Urinary bladder (tissue), 3 donors: ENCODE measurements at regions not wholly inside any gene's neighbourhood (a gene's known extent, or its start where the extent isn't known, plus 50 kb on each side); places are given as distances from the start of the nearest gene placed in this dataset.

Experiments
- DNase-seq: peaks from one replicate; pipeline ENCODE4 v3.0.0-alpha.2; 2015; ENCODE audit errors: extremely low spot score
- H3K27ac ChIP-seq: one replicate; pipeline ENCODE4 v1.5.1; 2013; ENCODE audit warnings: low read depth, mild to moderate bottlenecking, moderate library complexity
- H3K36me3 ChIP-seq: one replicate; pipeline ENCODE4 v1.6.1; 2013; ENCODE audit warnings: mild to moderate bottlenecking, moderate library complexity; ENCODE audit not compliant: insufficient read depth
- H3K4me1 ChIP-seq: one replicate; pipeline ENCODE4 v1.6.1; 2013; ENCODE audit warnings: mild to moderate bottlenecking, moderate library complexity; ENCODE audit not compliant: insufficient read depth
- H3K4me3 ChIP-seq: one replicate; pipeline ENCODE4 v1.5.1; 2013; ENCODE audit warnings: low read depth, low read length
- WGBS: extraction: QIAGEN DNeasy Blood & Tissue Kit; methylation state at CpG from one replicate; pipeline ENCODE4 v1.1.7; 2013; 5-methylcytosine and 5-hydroxymethylcytosine counted together
- donor health status: healthy with polysubstance abuse.
- donor health status: healthy.

GRCh38 chr2:209062210-209062609 is 361.6 kb upstream of the MAP2 start:
- 91% methylated on average over 3 of the region's 3 CpGs for WGBS
- no peak overlapping the region for H3K27ac ChIP-seq

GRCh38 chr2:209070262-209070661 is 353.6 kb upstream of the MAP2 start:
- no peak overlapping the region for H3K4me3 ChIP-seq
- no peaks in the 10 kb centered on the region for H3K36me3 ChIP-seq
- H3K4me1 ChIP-seq: no peaks in the 10 kb centered on the region
- DNase-seq: no peak
- no peak overlapping the region for H3K27ac ChIP-seq
- 93% methylated on average over 1 of the region's 1 CpG for WGBS

More at GRCh38 chr2:209062210-209062609, 361.6 kb upstream of the MAP2 start:
- H3K4me1 ChIP-seq: no peaks in the 10 kb centered on the region
- H3K4me3 ChIP-seq: no peak overlapping the region
- H3K36me3 ChIP-seq: no peaks in the 10 kb centered on the region
- no peak for DNase-seq

DNA sequence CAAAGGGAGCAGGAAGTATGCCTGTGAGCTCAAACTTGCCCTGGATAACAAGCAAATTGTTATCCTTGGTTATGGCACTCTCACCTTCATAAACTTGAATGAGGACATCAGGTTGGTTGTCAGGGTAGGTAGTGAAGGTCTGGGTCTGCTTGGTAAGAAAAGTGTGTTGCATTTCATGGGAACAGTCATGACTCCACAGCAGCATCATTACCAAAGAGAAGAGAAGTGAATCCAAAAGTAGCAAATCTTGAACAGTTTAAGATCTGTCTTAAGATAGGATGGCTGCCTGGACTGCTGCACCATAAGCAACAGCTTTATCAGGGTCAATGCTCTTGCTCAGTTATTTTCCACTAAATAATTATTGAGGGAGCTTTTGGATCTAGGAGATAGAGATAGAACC is 350.7 kb upstream of the MAP2 start:
- no peak overlapping the region for H3K4me3 ChIP-seq
- no peak overlapping the region for H3K27ac ChIP-seq
- no peaks in the 10 kb centered on the region for H3K4me1 ChIP-seq
- no peaks in the 10 kb centered on the region for H3K36me3 ChIP-seq
- DNase-seq: no peak

DNA sequence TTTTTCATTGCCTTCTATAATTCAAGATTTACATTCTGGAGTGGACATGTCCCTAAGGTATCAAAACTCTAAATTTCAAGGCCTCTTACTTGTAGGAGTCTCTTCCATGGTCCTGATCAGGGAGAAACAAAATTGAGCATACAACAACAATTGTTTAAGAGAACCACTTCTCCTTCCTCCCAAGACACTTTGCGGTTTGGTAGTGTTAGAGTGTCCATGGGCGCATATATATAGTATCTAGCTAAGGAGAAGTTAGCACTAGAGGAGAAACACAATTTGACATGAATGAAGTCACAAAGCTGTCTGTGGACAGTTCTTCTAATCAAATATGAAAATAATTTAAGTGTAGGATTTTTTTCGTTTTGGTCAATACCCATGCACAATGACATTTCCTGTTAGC is 349.1 kb upstream of the MAP2 start:
- Histone ChIP-seq H3K36me3 (no peaks in the 10 kb centered on the region), H3K27ac (no peak overlapping the region), H3K4me1 (no peaks in the 10 kb centered on the region), H3K4me3 (no peak overlapping the region)
- WGBS: 90% methylated on average over 3 of the region's 3 CpGs
- no peak for DNase-seq

DNA sequence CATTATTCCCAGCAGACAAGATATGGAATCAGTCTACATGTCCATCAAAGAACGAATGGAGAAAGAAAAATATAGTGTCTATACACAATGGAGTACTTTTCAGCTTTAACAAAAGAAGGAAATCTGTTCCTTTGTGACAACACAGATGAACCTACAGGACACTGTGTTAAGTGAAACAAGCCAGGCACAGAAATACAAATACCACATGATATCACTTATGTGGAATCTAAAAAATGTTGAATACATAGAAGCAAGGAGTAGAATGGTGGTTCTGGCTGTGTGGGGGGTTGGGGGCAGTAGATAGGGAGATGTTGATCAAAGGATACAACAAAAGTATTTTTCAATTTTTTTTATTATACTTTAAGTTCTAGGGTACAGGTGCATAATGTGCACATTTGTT is 347.7 kb upstream of the MAP2 start:
- no peak overlapping the region for H3K27ac ChIP-seq
- no peak overlapping the region for H3K4me3 ChIP-seq
- WGBS: 53% methylated on average over 1 of the region's 1 CpG
- H3K4me1 ChIP-seq: no peaks in the 10 kb centered on the region
- DNase-seq: no peak
- no peaks in the 10 kb centered on the region for H3K36me3 ChIP-seq

DNA sequence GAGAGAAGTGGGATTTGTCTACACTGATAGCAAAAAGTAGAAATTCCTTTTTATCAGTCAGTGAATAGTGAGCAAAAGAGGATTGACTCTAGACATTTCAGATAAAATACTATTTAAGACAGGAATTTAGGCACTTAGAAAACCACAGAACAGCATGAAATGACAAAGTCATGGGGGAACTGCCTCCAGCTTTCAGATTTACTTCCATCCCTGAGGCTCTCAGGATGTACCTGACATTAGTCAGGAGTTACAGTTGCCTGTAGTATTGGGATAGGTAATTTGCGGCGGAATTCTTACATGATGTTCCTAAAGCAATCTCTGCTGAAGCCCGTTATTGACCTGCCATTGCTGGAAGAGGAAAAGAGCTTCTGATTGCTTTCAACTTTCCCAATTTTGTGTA is 337.1 kb upstream of the MAP2 start:
- Histone ChIP-seq H3K4me1 (no peaks in the 10 kb centered on the region), H3K4me3 (no peak overlapping the region), H3K27ac (no peak overlapping the region), H3K36me3 (no peaks in the 10 kb centered on the region)
- WGBS: 90% methylated on average over 3 of the region's 3 CpGs
- no peak for DNase-seq

GRCh38 chr2:209091056-209091455 is 332.8 kb upstream of the MAP2 start:
- no peak overlapping the region for H3K4me3 ChIP-seq
- no peak overlapping the region for H3K27ac ChIP-seq
- DNase-seq: no peak
- 84% methylated on average over 1 of the region's 1 CpG for WGBS
- H3K36me3 ChIP-seq: no peaks in the 10 kb centered on the region
- H3K4me1 ChIP-seq: no peaks in the 10 kb centered on the region

- Histone ChIP-seq H3K4me3 (no peak overlapping the region), H3K4me1 (no peaks in the 10 kb centered on the region), H3K27ac (no peak overlapping the region), H3K36me3 (no peaks in the 10 kb centered on the region)
- no peak for DNase-seq
- WGBS: 91% methylated on average over 2 of the region's 2 CpGs
Measured at GRCh38 chr2:209094221-209094620, 329.6 kb upstream of the MAP2 start.

- DNase-seq: no peak
- H3K36me3 ChIP-seq: no peaks in the 10 kb centered on the region
- WGBS: 34% methylated on average over 2 of the region's 2 CpGs
Measured at GRCh38 chr2:209095432-209095831, 328.4 kb upstream of the MAP2 start.

GRCh38 chr2:209097168-209097567 is 326.7 kb upstream of the MAP2 start:
- 65% methylated on average over 2 of the region's 2 CpGs for WGBS
- H3K27ac ChIP-seq: no peak overlapping the region

More at GRCh38 chr2:209095432-209095831, 328.4 kb upstream of the MAP2 start:
- H3K4me3 ChIP-seq: no peak overlapping the region
- no peak overlapping the region for H3K27ac ChIP-seq
- no peaks in the 10 kb centered on the region for H3K4me1 ChIP-seq

DNA sequence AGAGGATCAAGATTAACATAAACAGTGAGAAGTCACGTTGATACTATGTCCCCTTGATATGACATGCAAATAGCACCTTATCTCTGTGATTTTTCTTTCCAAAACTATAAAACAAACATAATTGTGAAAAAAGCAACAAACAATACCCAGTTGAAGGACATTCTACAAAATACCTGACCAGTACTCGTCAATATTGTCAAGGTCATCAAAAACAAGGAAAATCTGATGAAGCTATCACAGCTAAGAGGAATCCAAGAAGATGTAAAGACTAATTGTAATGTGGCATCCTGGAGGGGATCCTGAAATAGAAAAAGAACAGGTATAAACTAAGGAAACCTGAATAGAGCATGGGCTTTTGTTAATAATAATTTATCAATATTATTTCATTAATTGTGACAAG is 321.5 kb upstream of the MAP2 start:
- H3K36me3 ChIP-seq: no peaks in the 10 kb centered on the region
- DNase-seq: no peak
- WGBS: 47% methylated on average over 2 of the region's 2 CpGs
- no peak overlapping the region for H3K4me3 ChIP-seq
- no peaks in the 10 kb centered on the region for H3K4me1 ChIP-seq
- no peak overlapping the region for H3K27ac ChIP-seq

More at GRCh38 chr2:209097168-209097567, 326.7 kb upstream of the MAP2 start:
- H3K4me3 ChIP-seq: no peak overlapping the region
- H3K4me1 ChIP-seq: no peaks in the 10 kb centered on the region
- no peaks in the 10 kb centered on the region for H3K36me3 ChIP-seq
- no peak for DNase-seq

GRCh38 chr2:209113026-209113425 is 310.8 kb upstream of the MAP2 start:
- Histone ChIP-seq H3K4me1 (no peaks in the 10 kb centered on the region), H3K36me3 (no peaks in the 10 kb centered on the region), H3K27ac (no peak overlapping the region), H3K4me3 (no peak overlapping the region)
- WGBS: 77% methylated on average over 6 of the region's 6 CpGs
- no peak for DNase-seq

- Histone ChIP-seq H3K4me3 (no peak overlapping the region), H3K4me1 (no peaks in the 10 kb centered on the region), H3K27ac (no peak overlapping the region), H3K36me3 (no peaks in the 10 kb centered on the region)
- 72% methylated on average over 3 of the region's 3 CpGs for WGBS
- no peak for DNase-seq
Measured at GRCh38 chr2:209114588-209115240, 309.1 kb upstream of the MAP2 start.

DNA sequence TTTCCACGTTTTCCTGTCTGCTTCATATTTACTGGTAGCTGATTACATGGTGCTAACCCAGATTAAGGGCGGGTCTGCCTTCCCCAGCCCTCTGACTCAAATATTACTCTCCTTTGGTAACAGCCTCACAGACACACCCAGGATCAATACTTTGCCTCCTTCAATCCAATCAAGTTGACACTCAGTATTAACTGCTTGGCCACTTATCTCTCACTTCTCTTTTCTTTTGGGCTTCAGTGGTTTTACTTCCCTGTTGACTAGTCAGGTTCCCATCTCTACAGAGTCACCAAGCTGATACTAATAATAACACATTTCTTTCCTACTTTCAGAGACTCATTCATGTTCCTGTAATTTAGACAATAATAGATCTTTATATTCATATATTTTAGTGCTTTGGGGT is 302.2 kb upstream of the MAP2 start:
- Histone ChIP-seq H3K27ac (no peak overlapping the region), H3K4me1 (no peaks in the 10 kb centered on the region)
- WGBS: 83% methylated on average over 2 of the region's 2 CpGs

DNA sequence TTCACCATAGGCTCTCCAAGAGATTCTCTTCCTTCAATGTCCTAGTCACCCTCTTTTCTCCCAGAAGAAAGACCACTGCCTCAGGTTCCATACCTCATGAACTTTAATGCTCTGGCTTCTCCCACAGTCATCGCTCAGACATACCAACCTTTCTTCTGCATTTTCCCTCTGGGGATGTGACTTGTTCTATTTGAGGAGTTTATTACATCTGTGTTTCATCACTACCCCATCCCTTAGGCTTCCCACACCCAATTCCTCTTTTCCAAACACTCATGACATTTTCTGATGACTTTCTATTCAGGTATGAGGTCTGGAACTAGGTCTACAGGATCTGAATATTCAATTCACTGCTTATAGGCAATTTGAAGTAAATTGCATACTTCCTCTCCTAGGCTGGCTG is 298.6 kb upstream of the MAP2 start:
- no peak for DNase-seq
- 93% methylated on average over 1 of the region's 1 CpG for WGBS

More for the DNA sequence above, 302.2 kb upstream of the MAP2 start:
- no peaks in the 10 kb centered on the region for H3K36me3 ChIP-seq
- DNase-seq: no peak
- H3K4me3 ChIP-seq: no peak overlapping the region

More for the DNA sequence above, 298.6 kb upstream of the MAP2 start:
- H3K4me1 ChIP-seq: no peaks in the 10 kb centered on the region
- H3K36me3 ChIP-seq: no peaks in the 10 kb centered on the region
- no peak overlapping the region for H3K27ac ChIP-seq
- no peak overlapping the region for H3K4me3 ChIP-seq
